DOHH2 (cell line): ENCODE measurements at regions not wholly inside any gene's neighbourhood (a gene's known extent, or its start where the extent isn't known, plus 50 kb on each side); places are given as distances from the start of the nearest gene placed in this dataset.
"Not testable (repeated sequence)": the region's sequence is repeated elsewhere in the genome, so short reads cannot be mapped to it uniquely, and the experiment has no call there.

ENCODE experiments used
- H3F3A ChIP-seq: fragments of 200-600 bp; sonication (generic), shearing (Covaris generic); 2 replicates; pipeline ENCODE4 v1.6.0; 2016; ENCODE audit warnings: antibody characterized with exemption, mild to moderate bottlenecking; ENCODE audit not compliant: control insufficient read depth, insufficient read depth
- H3K27ac ChIP-seq: fragments of 200-600 bp; sonication (generic); 2 replicates; pipeline ENCODE4 v1.5.1; 2014; ENCODE audit warnings: low read depth, mild to moderate bottlenecking, low read length, moderate library complexity
- H3K27me3 ChIP-seq: fragments of 200-600 bp; sonication (generic); 2 replicates; pipeline ENCODE4 v1.6.1; 2014; ENCODE audit warnings: mild to moderate bottlenecking, low read length, mixed read lengths; ENCODE audit not compliant: control insufficient read depth
- H3K36me3 ChIP-seq: fragments of 200-600 bp; sonication (generic); 2 replicates; pipeline ENCODE4 v1.6.1; 2014; ENCODE audit warnings: mild to moderate bottlenecking, low read length, moderate library complexity, mixed read lengths; ENCODE audit not compliant: control insufficient read depth
- H3K4me1 ChIP-seq: fragments of 200-600 bp; sonication (generic); 2 replicates; pipeline ENCODE4 v1.6.1; 2014; ENCODE audit warnings: mild to moderate bottlenecking, low read length, mixed read lengths; ENCODE audit not compliant: control insufficient read depth
- H3K4me2 ChIP-seq: fragments of 200-600 bp; sonication (generic); 2 replicates; pipeline ENCODE4 v1.6.0; 2014; ENCODE audit warnings: mild to moderate bottlenecking, low read length, moderate library complexity
- H3K4me3 ChIP-seq: fragments of 200-600 bp; sonication (generic); 2 replicates; pipeline ENCODE4 v1.5.1; 2014; ENCODE audit warnings: mild to moderate bottlenecking, low read length, mixed read lengths
- H3K79me2 ChIP-seq: fragments of 200-600 bp; sonication (generic); 2 replicates; pipeline ENCODE4 v1.6.1; 2014; ENCODE audit warnings: mild to moderate bottlenecking, low read length, mixed read lengths; ENCODE audit not compliant: control insufficient read depth
- H3K9me2 ChIP-seq: fragments of 200-600 bp; sonication (generic); replicated peaks from 2 replicates; pipeline ENCODE4 v1.6.1; 2014; ENCODE audit warnings: mild to moderate bottlenecking, low read length, mixed read lengths; ENCODE audit not compliant: control insufficient read depth
- H3K9me3 ChIP-seq: fragments of 200-600 bp; sonication (generic); 2 replicates; pipeline ENCODE4 v1.6.1; 2014; ENCODE audit warnings: antibody characterized with exemption, low read length, mixed read lengths; ENCODE audit not compliant: control insufficient read depth, insufficient read depth
- H4K20me1 ChIP-seq: fragments of 200-600 bp; sonication (generic); 2 replicates; pipeline ENCODE4 v1.6.0; 2014; ENCODE audit warnings: low read depth, mild to moderate bottlenecking, antibody characterized with exemption, low read length, moderate library complexity; ENCODE audit not compliant: control insufficient read depth, insufficient read depth
- CTCF ChIP-seq: fragments of 200-600 bp; sonication (generic); IDR thresholded peaks from one replicate; pipeline ENCODE4 v1.5.1; 2014; ENCODE audit warnings: antibody characterized with exemption, mild to moderate bottlenecking, low read depth, low read length; ENCODE audit not compliant: poor library complexity, severe bottlenecking

- not testable (repeated sequence) for H3F3A ChIP-seq, H3K4me3 ChIP-seq, H3K9me2 ChIP-seq, H3K27me3 ChIP-seq, H3K4me2 ChIP-seq, H3K9me3 ChIP-seq, H3K27ac ChIP-seq, H4K20me1 ChIP-seq, H3K36me3 ChIP-seq
- H3K79me2 ChIP-seq, result peaks cover 58% of the 10 kb centered on the region
- H3K4me1 ChIP-seq, result peaks cover 18% of the 10 kb centered on the region
These were observed 51.5 kb downstream of the VPREB1 start for GRCh38 chr22:22296047-22296446.

- H3K27me3 ChIP-seq, H3F3A ChIP-seq, H3K36me3 ChIP-seq, H3K9me2 ChIP-seq, H4K20me1 ChIP-seq, H3K9me3 ChIP-seq: not testable (repeated sequence)
- Histone ChIP-seq H3K4me1 (peaks cover 18% of the 10 kb centered on the region), H3K79me2 (peaks cover 70% of the 10 kb centered on the region), H3K4me3 (peak overlapping the region; percentile 86), H3K4me2 (peak overlapping the region; percentile 76), H3K27ac (peak overlapping the region; percentile 50)
- TF ChIP-seq CTCF, result peak; percentile 14
These were observed 52.7 kb downstream of the VPREB1 start for GRCh38 chr22:22297159-22297793.

- peak overlapping the region; percentile 76 for H3K4me2 ChIP-seq
- peak overlapping the region; percentile 86 for H3K4me3 ChIP-seq
- peaks cover 78% of the 10 kb centered on the region for H3K79me2 ChIP-seq
- not testable (repeated sequence) for H3K36me3 ChIP-seq, H3K9me3 ChIP-seq, H3K9me2 ChIP-seq, H3F3A ChIP-seq, H4K20me1 ChIP-seq, H3K27me3 ChIP-seq
- peak overlapping the region; percentile 50 for H3K27ac ChIP-seq
- TF ChIP-seq CTCF, result peak; percentile 61
- H3K4me1 ChIP-seq, result peaks cover 18% of the 10 kb centered on the region
These were observed 53.4 kb downstream of the VPREB1 start for GRCh38 chr22:22297794-22298653.

GRCh38 chr22:22298654-22299009 lies 54.0 kb downstream of the VPREB1 start:
- H3K9me3 ChIP-seq, H3F3A ChIP-seq, H3K36me3 ChIP-seq, H3K27me3 ChIP-seq, H4K20me1 ChIP-seq, H3K9me2 ChIP-seq: not testable (repeated sequence)
- peak overlapping the region; percentile 50 for H3K27ac ChIP-seq
- peak overlapping the region; percentile 86 for H3K4me3 ChIP-seq
- H3K79me2 ChIP-seq, result peaks cover 83% of the 10 kb centered on the region
- H3K4me2 ChIP-seq, result peak overlapping the region; percentile 76
- H3K4me1 ChIP-seq, result peaks cover 18% of the 10 kb centered on the region

- H3K79me2 ChIP-seq, result peaks cover 88% of the 10 kb centered on the region
These were observed 55.9 kb downstream of the VPREB1 start for GRCh38 chr22:22300511-22300910.

GRCh38 chr22:22300946-22301345 lies 56.4 kb downstream of the VPREB1 start:
- not testable (repeated sequence) for H3F3A ChIP-seq, H3K9me2 ChIP-seq, H3K27ac ChIP-seq, H3K27me3 ChIP-seq, H4K20me1 ChIP-seq, H3K9me3 ChIP-seq, H3K4me3 ChIP-seq
- Histone ChIP-seq H3K4me2 (peak overlapping the region; percentile 27; the same call in 1 of the 2 replicates), H3K79me2 (peaks cover 84% of the 10 kb centered on the region), H3K36me3 (peaks cover 13% of the 10 kb centered on the region), H3K4me1 (peaks cover 18% of the 10 kb centered on the region)

More at GRCh38 chr22:22300511-22300910, 55.9 kb downstream of the VPREB1 start:
- not testable (repeated sequence) for H3K27ac ChIP-seq, H3K27me3 ChIP-seq, H4K20me1 ChIP-seq, H3K9me2 ChIP-seq, H3F3A ChIP-seq, H3K9me3 ChIP-seq
- peaks cover 13% of the 10 kb centered on the region for H3K36me3 ChIP-seq
- H3K4me1 ChIP-seq, result peaks cover 18% of the 10 kb centered on the region
- peak overlapping the region; percentile 51; the same call in 1 of the 2 replicates for H3K4me2 ChIP-seq
- peak overlapping the region; percentile 22; the same call in 1 of the 2 replicates for H3K4me3 ChIP-seq
